H4 (cell line): ENCODE measurements at regions not wholly inside any gene's neighbourhood (a gene's known extent, or its start where the extent isn't known, plus 50 kb on each side); places are given as distances from the start of the nearest gene placed in this dataset.
"Not testable (repeated sequence)": the region's sequence is repeated elsewhere in the genome, so short reads cannot be mapped to it uniquely, and the experiment has no call there.

Source experiments
- DNase-seq: peaks from one replicate; pipeline ENCODE4 v3.0.0-alpha.2; 2015; ENCODE audit warnings: low spot score

DNA sequence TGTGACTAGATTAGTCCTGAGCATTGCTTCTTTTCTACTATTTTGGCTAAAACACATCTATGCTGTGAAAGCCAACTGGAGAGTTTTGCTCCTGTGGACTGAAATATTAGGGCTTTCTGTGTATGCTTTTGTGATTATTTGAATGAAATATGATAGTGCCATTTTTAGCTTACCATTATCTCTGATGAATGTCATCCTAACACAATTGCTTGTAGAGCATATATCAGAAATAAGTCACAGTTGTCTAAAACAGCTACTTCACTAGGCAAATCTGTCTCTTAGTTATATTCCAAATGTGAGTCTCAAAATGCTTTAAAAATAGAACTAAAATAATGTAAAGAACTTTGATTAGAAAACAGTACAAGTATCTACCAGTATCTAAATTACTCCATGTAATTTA, 401.4 kb upstream of the PTCHD4 start:
- no peak for DNase-seq

DNA sequence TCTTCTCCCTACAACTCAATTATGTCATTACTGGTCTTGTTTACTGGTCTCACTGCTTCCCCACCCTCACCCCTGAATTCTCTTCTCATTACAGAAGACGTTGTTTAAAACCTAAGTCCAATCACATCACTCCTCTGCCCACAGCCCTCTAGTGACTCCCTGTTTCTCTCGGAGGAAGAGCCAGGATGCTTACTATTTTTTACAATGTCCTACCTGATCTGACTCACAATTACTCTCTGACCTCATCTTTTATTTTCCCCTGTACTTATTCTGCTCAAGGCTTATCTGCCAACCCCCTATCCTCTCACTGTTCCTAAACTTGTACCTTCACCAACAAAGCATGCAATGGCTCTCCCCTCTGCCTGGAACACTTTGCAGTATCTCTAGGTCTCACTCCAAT, 400.4 kb upstream of the PTCHD4 start:
- DNase-seq: no peak

DNA sequence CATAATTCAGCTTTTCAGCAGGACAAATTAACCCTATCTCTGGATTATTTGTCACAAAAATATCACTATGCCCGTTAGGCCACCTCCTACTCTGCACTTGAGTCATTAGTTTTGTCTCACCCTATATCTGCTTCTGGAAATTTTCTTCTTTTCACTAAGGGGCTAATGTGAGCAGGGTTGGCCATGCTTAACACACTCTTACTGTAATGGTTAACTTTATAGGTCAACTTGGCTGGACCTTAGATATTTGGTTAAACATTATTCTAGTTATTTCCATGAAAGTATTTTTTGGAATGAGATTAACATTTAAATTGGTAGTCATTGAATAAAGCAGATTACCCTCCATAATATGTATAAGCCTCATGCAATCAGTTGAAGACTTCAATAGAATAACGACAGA, 394.6 kb upstream of the PTCHD4 start:
- DNase-seq: no peak

DNA sequence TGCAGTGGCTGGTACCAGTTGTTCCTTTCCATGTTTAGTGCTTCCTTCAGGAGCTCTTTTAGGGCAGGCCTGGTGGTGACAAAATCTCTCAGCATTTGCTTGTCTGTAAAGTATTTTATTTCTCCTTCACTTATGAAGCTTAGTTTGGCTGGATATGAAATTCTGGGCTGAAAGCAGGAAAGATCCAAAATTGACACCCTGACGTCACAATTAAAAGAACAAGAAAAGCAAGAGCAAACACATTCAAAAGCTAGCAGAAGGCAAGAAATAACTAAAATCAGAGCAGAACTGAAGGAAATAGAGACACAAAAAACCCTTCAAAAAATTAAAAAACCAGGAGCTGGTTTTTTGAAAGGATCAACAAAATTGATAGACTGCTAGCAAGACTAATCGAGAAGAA, 382.4 kb upstream of the PTCHD4 start:
- DNase-seq: not testable (repeated sequence)

DNA sequence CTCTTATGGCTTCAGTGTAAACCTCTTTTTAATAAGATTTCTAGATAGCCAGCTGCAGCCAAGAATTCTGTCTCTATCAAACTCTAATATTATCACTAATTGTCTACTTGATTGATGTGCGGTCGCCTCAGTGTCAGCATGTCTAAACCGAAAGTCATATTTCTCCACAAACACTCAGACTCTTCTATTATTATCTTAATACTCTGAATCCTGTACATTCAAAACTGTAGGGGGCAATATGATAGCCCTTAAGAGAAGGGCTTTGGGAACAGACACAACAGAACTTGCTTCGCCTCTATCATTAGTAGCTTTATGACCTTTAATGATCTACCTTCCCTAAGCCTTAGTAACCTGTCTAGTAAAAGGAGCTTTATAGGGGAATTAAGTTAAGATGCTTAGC, 379.7 kb upstream of the PTCHD4 start:
- DNase-seq: no peak

DNA sequence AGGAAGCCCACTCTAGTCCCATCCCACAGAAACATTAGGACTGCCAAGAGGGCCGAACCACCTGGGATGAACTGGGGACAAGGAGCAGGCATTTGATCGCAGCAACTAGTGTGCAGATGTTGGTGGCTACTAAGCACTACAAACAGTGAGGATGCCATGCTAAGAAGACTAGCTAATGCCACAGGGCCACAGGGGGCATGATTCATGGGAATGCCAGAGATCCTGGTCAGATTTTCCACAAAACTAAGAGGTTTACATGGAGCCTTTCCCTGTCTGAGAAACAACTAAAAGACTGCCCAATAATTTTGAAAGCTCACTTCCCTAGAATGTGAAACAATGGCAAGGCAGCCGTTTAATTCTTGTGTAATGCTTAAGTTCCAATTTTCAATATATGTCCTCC, 375.9 kb upstream of the PTCHD4 start:
- peak; percentile 13 for DNase-seq

DNA sequence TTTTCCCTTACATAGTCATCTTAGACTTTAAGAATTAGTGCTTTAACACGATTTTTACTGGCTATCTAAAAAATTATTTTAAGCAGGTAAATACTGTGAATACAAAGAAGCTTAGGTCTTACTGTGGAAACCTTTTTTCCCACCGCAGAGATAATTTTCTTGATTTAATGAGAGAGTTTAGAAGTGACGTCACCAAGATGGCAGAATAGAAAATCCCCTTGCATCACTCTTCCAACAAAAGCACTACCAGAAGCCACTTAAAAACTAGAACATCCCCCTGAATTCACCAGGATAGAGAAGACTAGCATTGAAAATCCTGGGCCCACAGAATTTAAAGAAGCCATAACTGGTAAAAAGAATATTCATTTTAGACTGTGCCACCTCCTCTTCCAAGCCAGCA, 375.4 kb upstream of the PTCHD4 start:
- DNase-seq: no peak

DNA sequence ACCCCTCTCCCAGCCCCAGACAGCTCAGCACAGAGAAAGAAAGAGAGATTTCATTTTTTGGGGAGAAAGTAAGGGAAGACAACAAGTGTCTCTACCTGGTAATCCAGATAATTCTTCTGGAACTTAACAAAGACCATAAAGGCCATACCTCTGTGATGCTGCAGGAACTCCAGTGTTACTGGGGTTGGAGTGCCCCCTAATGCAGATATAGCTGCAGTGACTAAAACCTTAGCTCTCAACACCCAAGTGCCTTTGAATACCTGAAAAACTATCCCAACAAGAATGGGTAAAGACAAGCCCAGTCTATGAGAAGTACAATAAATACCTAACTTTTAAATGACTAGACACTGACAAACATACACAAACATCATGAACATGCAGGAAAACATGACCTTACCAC, 365.3 kb upstream of the PTCHD4 start:
- DNase-seq: no peak

DNA sequence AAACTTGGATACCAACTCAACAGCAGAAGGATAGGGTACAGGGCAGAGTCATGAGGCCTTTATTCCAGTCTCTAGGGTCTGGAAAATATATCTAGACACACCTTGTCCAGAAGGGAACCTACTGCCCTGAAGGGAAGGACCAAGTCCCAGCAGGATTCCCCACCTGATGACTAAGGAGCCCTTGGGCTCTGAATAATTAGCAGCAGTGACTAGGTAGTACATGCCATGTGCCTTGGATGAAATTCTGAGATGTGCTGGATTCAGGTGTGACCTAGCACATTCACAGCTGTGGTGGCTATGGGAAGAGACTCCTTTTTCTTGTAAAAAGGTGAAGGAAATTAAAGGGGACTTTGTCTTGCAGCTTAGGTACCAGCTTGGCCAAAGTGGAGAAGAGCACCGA, 364.3 kb upstream of the PTCHD4 start:
- no peak for DNase-seq

DNA sequence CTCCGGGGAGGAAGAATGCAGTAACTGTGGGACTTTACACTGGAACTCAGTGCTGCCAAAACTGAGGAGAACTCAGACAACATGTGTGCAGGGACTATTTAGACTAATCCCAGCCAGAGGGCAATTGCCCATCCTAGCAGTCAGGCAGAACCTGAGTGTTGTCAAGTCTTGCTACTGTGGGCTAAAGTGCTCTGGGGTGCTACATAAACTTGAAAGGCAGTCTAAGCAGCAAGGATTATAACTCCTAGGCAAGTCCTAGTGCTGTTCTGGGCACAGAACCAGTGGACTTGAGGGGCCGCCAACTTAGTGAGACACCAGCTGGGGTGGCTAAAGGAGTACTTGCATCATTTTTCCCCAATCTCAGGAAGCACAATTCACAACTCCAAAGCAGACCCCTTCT, 363.8 kb upstream of the PTCHD4 start:
- no peak for DNase-seq

DNA sequence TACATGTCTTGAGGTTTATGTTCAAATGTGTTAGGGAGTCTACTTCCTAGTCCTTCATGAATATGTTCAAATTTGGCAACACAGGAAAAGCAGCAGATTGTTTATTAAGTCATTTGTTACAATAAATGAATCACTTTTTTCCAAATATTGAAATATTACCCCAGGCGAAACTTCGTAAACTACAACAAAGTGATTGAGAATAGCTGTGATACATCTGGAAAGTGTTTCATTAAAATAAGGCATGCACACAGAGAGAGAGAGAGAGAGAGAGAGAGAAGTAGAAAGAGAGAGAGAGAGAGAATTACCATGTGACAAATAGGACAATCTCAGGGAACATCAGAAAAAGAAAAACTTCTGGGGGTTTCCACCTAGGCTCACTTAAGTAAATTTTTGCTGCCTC, 363.1 kb upstream of the PTCHD4 start:
- no peak for DNase-seq

DNA sequence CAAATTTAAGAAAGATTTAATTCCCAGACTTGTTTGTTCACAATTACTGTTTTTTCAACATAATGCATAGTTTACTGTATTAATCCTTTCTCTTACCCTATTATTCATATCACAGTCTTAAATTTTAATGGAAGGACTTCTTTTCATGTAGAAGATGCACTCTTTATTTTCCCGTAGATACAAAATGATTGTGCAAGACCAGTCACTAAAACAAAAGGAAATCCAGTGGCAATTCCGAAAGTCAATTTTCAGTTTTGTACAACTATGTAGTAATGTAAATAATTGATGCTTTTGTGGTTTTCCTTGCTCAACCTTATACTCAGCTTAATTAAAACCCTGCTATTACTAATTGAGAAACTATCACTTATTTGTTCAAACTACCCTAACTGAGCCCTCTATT, 361.5 kb upstream of the PTCHD4 start:
- no peak for DNase-seq

DNA sequence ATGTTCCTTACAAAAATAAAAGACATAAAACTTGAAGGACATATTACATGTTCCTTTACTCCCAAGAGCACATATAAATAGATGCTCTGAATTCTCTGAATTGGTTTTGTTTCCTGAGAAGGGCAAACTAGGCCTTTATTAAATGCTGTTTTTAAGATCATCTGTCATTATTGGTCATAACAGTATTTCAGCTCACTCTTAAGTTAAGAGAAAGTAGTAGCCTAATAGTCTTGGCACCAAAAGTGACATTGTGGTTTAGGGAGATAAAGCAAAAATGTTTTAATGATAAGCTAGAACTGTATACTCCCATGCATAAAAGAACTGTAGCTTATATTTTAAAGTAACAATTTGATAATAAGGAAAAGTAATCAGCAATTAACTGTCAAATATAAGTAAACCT, 361.1 kb upstream of the PTCHD4 start:
- no peak for DNase-seq

DNA sequence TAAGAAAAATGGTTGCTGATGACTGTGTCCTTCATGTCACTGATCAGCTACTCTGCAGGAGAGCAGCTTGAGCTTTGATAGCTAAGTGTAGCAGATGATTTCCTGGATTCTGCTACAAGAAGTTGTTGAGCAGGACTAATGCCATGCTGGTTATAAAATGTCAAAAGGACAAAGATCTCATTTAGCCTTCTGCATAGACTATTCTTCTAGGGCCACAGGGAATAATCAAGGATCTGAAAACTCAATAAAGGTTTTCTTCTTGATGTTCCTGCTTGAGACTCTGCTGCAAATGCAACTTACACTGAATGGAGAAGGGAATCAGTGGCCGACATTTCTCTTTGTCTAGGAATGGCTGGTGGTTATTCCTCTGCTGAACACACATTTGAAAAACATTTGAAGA, 360.3 kb upstream of the PTCHD4 start:
- DNase-seq: no peak

DNA sequence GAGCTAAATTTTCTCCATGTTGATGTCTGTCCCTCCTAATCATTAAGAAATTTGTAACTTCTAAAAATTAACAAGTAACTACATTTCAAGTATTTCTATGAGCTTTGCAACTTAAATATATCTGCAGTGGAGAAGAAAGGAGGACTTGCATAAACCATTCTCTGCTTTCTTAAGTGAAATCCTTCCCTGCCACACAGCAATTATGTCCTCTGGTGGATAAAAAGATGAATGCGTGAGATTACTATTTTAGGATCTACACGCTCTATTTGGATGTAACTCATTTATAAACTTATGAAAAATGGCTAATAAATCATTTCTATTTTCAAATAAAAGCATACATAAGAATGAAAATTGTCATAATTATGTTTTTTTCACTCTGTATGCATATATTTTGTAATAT, 338.0 kb upstream of the PTCHD4 start:
- peak; percentile 33 for DNase-seq

DNA sequence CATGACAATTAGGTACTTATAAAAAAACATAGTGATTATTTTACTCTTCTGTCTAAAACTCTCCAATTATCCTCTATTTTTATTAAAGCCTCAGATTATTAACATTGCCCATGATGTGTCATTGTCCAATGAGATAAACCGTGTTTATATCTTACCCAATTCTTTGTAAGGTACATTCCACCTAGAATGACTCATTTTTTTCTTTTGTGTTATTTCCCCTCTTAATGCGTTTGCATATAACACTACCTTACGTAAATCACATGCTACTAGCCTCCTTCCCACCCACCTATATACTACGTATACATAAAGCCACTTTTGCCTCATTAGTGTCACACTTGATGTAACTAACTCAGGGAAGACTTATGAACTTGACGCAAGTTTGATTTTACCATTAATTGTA, 336.3 kb upstream of the PTCHD4 start:
- DNase-seq: no peak

DNA sequence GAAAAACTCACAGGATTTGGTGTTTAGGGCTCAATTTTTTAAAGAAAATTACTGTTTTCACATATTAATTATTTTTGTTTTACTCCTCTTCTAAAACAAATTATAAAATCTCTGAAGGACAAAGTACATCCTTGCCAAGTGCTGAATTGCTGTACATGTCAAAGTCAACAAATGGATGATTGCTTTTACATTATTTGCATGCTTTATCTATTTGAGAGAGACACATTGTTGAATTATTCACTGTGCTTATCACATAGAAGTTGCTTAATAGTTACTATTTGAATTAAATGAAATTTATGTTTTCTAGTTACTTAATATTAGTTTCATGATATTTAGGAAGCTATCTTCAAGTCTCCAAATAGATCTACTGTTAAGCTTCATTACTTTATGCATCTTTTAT, 318.6 kb upstream of the PTCHD4 start:
- DNase-seq: no peak

DNA sequence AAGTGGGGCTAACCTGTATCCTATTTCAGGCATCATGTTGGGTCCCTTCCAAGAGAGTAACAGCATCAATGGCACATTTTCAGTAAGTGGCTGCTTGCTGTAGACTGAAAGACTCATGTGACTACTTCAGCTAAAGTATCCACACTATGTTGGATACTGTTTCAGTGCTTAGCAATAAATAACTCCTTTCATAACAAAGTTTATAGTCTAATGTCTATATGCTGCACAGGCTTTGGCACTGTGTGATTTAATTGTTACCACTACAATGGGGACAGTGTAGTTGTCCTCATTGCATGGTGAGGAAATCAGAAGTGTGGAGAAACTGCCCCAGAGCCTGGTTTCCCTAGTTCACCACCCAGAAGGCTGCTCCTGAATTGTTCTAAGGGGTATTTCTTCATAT, 318.0 kb upstream of the PTCHD4 start:
- peak; percentile 11 for DNase-seq

DNA sequence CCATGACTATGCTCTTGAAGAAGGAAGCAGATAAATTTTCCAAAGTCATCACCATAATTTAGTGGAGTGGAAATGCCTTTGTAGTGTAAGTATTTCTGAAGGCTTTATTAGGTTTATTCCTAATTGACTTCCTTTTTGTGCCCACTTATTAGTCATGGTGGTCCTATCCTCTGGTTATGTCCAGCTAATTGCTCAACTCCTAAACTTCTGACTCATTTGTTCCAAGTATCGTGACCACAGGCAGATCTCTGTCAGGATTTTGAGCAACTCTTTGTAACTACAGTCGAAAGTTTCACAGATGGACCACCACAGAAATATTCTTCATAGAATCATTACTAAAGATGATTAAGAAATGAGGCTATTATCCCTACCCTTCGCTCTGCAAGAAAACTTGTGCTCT, 315.6 kb upstream of the PTCHD4 start:
- DNase-seq: peak; percentile 63

DNA sequence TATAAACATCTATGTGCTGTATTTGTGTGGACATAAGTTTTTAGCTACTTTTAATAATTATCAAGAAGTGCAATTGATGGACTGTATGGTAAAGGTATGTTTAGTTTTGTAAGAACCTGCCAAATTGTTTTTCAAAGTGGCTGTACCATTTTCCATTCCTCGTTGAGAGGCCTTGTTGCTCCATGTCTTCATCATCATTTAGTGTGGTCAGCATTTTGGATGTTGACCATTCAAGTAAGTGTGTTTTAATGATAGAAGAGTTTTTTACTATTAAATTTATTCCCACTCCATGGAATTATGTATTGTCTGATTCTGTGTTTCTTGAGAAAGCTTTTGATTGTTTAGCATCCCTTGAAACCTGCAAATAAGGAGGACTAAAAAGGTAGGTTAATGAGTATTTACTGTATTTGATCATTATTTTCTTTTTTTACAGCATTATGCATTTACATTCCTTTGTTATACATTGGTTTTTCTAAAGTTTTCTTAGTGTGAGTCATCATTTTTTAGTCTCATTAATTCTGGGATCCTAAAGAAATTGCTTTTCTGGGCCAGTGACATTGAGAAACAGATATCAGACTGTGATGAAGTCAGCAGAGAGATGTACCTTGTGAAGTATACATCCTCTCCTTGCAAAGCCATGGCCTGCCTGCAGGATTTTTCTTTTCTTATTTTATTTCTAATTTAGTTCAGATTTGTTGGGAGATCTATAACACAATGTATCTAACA, 312.8 kb upstream of the PTCHD4 start:
- DNase-seq: no peak

DNA sequence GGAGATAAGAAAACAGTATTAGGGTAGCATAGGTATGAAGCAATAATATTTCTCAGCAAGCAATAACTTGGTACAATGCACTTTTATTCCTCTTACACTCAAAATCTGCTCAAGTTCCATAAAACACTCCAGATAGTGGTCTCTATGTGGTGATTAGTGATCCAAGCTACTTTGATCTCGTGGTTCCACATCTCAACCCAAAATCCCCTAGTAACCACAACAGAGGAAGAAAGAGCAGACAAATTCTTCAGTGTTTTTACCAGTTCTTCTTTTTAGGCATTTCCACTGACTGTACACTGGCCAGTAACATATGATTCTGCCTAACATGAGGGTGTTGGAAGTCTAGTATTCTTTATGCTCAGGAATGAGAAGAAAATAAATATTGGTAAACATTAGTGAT, 309.0 kb upstream of the PTCHD4 start:
- no peak for DNase-seq

DNA sequence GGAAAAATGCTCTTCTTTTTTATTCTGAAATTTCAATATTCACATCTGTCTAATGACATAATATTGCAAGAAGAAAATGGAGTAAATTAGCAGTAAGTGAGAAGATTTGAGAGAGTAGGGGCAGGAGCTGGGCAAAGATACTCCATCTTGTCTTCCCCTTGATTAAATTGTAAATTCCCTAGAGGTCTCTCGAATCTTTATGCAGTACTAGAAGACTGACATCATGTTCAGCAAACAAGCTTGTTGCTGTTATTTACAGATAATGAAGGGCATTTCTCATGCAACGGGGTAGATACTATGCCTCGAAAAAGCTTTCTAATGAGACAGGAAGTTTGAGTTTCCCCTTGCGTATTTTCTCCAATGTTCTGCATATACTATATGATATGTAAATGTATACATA, 306.9 kb upstream of the PTCHD4 start:
- no peak for DNase-seq

DNA sequence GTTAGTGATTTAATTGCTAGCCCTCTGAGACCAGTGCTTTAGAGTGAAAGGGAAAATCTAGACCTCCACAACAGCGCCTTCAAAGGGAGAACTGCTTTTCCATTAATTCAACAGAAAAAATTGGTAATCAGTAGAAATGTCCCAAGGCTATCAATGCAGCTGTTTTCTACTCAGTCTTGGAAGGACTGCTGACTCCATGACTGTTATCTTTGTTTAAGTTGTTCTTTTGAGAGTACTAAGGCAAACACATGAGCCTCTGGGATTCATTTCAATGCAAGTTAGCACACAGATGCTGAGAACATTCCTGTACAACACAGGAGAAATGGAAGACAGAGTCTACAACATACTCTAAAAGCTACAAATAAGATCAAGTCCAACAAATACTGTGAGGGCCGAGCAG, 301.7 kb upstream of the PTCHD4 start:
- no peak for DNase-seq

DNA sequence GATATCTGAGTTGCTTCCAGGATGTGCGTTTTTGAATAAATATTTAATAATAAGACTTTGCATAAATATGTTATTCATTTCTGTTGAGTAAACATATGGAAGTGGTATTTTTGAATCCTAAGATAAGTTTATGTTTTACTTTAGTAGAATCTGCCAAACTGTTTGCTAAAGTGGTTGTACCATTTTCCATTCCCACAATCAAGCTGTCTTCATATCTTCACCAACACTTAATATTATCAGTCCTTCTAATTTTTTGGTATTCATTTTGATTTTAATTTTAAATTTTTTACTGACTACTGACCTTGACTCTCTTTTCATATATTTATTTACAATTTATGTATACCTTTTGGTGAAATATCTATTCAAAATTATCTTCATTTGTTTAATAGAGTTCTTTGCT, 293.9 kb upstream of the PTCHD4 start:
- no peak for DNase-seq

DNA sequence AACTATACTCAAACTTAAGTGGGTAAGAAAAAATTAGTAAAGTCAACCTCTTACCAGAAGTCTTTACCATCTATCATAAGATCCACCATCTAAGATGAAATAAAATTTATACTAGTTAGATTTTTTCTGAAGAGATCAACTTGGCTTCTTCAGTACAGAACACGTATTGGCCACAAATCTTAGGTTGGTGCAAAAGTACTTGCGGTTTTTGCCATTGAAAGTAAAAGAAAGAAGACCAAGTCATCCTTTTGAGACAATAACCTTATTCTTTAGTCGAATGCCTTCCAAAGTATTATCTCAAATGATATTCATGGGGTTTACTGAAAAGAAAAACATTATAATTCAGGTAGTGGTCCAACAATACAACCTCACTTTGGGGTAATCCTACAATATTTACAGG, 292.6 kb upstream of the PTCHD4 start:
- no peak for DNase-seq
